A549 (cell line): ENCODE measurements at regions not wholly inside any gene's neighbourhood (a gene's known extent, or its start where the extent isn't known, plus 50 kb on each side); places are given as distances from the start of the nearest gene placed in this dataset.

Source experiments
- CTCF ChIP-seq: fragments of >200 bp; sonication (Bioruptor Twin); formaldehyde crosslinking; IDR thresholded peaks from 3 replicates; pipeline ENCODE4 v1.5.1; 2016
- MAZ ChIP-seq: fragments of 150-350 bp; IDR thresholded peaks from 2 replicates; pipeline ENCODE4 v1.6.1; 2014; ENCODE audit warnings: antibody characterized with exemption, low read depth, low read length, borderline replicate concordance
- POLR2A ChIP-seq: IDR thresholded peaks from 2 replicates; pipeline ENCODE4 v1.6.1; 2012; ENCODE audit warnings: mild to moderate bottlenecking, low read length

GRCh38 chr4:181166742-181167399, 1076.3 kb upstream of the TENM3 start:
- no peak for TF ChIP-seq CTCF
- no peak for TF ChIP-seq MAZ
- TF ChIP-seq POLR2A = no peak
